Nephron progenitor cell (in vitro differentiated cells): ENCODE measurements at regions not wholly inside any gene's neighbourhood (a gene's known extent, or its start where the extent isn't known, plus 50 kb on each side); places are given as distances from the start of the nearest gene placed in this dataset.

ENCODE experiments used
- DNase-seq: peaks from one replicate; pipeline ENCODE4 v3.0.0; 2021
- H3K27ac Mint-ChIP-seq: 2 replicates; pipeline ENCODE4 v1.8.0; 2021; ENCODE audit warnings: mild to moderate bottlenecking, moderate library complexity, mixed read lengths
- H3K27me3 Mint-ChIP-seq: 2 replicates; pipeline ENCODE4 v1.8.0; 2021; ENCODE audit warnings: mild to moderate bottlenecking, low read depth, mixed read lengths; ENCODE audit not compliant: poor library complexity
- H3K36me3 Mint-ChIP-seq: 2 replicates; pipeline ENCODE4 v1.8.0; 2021; ENCODE audit warnings: low read depth, mixed read lengths
- H3K4me1 Mint-ChIP-seq: 2 replicates; pipeline ENCODE4 v1.8.0; 2021; ENCODE audit warnings: mixed read lengths
- H3K4me3 Mint-ChIP-seq: 2 replicates; pipeline ENCODE4 v1.8.0; 2021; ENCODE audit warnings: mild to moderate bottlenecking, moderate library complexity, mixed read lengths
- H3K9me3 Mint-ChIP-seq: 2 replicates; pipeline ENCODE4 v1.8.0; 2021; ENCODE audit warnings: mild to moderate bottlenecking, moderate library complexity, mixed read lengths
- TF ChIP-seq, protein P1 (sequence below): fragments of 200-600 bp; sonication (generic); IDR thresholded peaks from 2 replicates; pipeline ENCODE4 v1.5.0; 2021; ENCODE audit warnings: antibody characterized with exemption

- peaks cover 14% of the 10 kb centered on the region for H3K4me1 Mint-ChIP-seq
- peak; percentile 89 for DNase-seq
- no peaks in the 10 kb centered on the region for H3K36me3 Mint-ChIP-seq
- H3K9me3 Mint-ChIP-seq, result peaks cover 4% of the 10 kb centered on the region
- TF ChIP-seq, protein P1, sequence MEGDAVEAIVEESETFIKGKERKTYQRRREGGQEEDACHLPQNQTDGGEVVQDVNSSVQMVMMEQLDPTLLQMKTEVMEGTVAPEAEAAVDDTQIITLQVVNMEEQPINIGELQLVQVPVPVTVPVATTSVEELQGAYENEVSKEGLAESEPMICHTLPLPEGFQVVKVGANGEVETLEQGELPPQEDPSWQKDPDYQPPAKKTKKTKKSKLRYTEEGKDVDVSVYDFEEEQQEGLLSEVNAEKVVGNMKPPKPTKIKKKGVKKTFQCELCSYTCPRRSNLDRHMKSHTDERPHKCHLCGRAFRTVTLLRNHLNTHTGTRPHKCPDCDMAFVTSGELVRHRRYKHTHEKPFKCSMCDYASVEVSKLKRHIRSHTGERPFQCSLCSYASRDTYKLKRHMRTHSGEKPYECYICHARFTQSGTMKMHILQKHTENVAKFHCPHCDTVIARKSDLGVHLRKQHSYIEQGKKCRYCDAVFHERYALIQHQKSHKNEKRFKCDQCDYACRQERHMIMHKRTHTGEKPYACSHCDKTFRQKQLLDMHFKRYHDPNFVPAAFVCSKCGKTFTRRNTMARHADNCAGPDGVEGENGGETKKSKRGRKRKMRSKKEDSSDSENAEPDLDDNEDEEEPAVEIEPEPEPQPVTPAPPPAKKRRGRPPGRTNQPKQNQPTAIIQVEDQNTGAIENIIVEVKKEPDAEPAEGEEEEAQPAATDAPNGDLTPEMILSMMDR, result peak; percentile 99
- H3K4me3 Mint-ChIP-seq, result peak overlapping the region; percentile 65
- H3K27ac Mint-ChIP-seq, result no peak overlapping the region
- peaks cover 30% of the 10 kb centered on the region for H3K27me3 Mint-ChIP-seq
These were observed 77.2 kb downstream of the SERPINA3 start for GRCh38 chr14:94689218-94689984.

DNA sequence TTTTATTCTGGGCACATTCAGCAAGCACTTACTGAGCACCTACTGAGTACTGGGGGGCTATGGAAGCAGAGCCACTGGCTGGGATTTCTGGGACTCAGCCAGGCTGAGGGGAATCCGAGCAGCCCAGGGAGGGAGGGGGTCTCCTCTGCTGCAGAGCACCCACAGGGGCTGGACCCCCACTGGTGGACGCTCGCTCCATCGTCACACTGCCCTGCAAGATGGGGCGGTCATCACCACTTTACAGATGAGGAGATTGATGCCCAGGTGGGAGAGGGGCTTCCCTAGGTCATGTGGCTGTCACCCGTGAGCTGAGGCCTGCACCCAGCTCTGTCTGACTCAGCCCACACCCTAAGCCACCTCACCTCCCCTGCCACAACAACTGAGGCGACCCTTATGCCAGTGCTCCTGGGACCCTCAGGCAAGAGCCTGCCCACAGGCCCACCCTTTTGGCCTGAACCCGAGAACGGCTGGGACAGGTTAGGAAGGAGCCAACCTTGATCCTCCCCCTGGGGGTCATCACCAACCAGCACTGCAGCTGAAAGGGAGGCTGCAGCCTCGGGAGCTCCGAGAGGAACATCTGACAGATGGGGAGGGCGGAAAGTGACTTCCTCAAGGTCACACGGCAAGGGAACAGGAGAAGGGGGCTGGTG is 74.4 kb downstream of the SERPINA3 start:
- TF ChIP-seq, protein P1, result no peak
- no peak for DNase-seq
- no peaks in the 10 kb centered on the region for H3K9me3 Mint-ChIP-seq
- no peak overlapping the region for H3K27ac Mint-ChIP-seq
- no peak overlapping the region for H3K4me3 Mint-ChIP-seq
- H3K4me1 Mint-ChIP-seq, result peaks cover 8% of the 10 kb centered on the region
- peaks cover 27% of the 10 kb centered on the region for H3K27me3 Mint-ChIP-seq
- H3K36me3 Mint-ChIP-seq, result no peaks in the 10 kb centered on the region

GRCh38 chr14:94685681-94686485 is 73.7 kb downstream of the SERPINA3 start:
- DNase-seq, result no peak
- no peak overlapping the region for H3K4me3 Mint-ChIP-seq
- TF ChIP-seq, protein P1, result no peak
- no peaks in the 10 kb centered on the region for H3K9me3 Mint-ChIP-seq
- no peak overlapping the region for H3K27ac Mint-ChIP-seq
- H3K4me1 Mint-ChIP-seq, result peaks cover 8% of the 10 kb centered on the region
- H3K36me3 Mint-ChIP-seq, result no peaks in the 10 kb centered on the region
- H3K27me3 Mint-ChIP-seq, result peaks cover 23% of the 10 kb centered on the region

- no peaks in the 10 kb centered on the region for H3K36me3 Mint-ChIP-seq
- H3K27me3 Mint-ChIP-seq, result peaks cover 17% of the 10 kb centered on the region
- DNase-seq, result no peak
- TF ChIP-seq, protein P1, result no peak
- H3K4me3 Mint-ChIP-seq, result no peak overlapping the region
- no peak overlapping the region for H3K27ac Mint-ChIP-seq
- peaks cover 7% of the 10 kb centered on the region for H3K4me1 Mint-ChIP-seq
- H3K9me3 Mint-ChIP-seq, result no peaks in the 10 kb centered on the region
These were observed 73.0 kb downstream of the SERPINA3 start for GRCh38 chr14:94685166-94685581.

GRCh38 chr14:94682736-94683135 is 70.5 kb downstream of the SERPINA3 start:
- DNase-seq, result no peak
- peaks cover 11% of the 10 kb centered on the region for H3K4me1 Mint-ChIP-seq
- no peak overlapping the region for H3K27ac Mint-ChIP-seq
- H3K36me3 Mint-ChIP-seq, result no peaks in the 10 kb centered on the region
- no peaks in the 10 kb centered on the region for H3K9me3 Mint-ChIP-seq
- peaks cover 8% of the 10 kb centered on the region for H3K27me3 Mint-ChIP-seq
- H3K4me3 Mint-ChIP-seq, result no peak overlapping the region
- TF ChIP-seq, protein P1, result no peak
